GM12873 (cell line): ENCODE measurements at regions not wholly inside any gene's neighbourhood (a gene's known extent, or its start where the extent isn't known, plus 50 kb on each side); places are given as distances from the start of the nearest gene placed in this dataset.

Experiments used
- TF ChIP-seq, protein P1 (sequence below): IDR thresholded peaks from 2 replicates; pipeline ENCODE4 v1.5.1; 2012; ENCODE audit warnings: low read depth, mild to moderate bottlenecking, moderate library complexity, low read length, control low read depth; ENCODE audit not compliant: insufficient read depth; ENCODE audit errors: missing control alignments

DNA sequence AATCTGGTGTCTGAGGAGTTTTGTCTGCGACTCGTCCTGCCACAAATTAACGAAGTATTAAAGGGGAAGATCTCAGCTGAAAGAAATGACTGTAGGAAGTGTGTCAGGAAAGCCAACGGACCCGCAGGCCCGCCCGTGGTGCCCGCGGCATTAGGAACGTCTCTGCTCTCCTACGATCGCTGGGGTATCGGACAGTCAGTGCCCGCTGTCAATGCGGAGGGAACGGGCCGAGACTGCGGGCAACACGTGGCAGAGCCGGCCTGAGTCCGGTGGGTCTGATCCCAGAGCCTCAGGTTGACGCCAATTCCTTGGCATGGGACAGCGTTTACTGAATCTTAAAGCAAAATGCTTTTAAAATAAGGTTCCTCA, 128.7 kb downstream of the KBTBD2 start:
- TF ChIP-seq, protein P1, sequence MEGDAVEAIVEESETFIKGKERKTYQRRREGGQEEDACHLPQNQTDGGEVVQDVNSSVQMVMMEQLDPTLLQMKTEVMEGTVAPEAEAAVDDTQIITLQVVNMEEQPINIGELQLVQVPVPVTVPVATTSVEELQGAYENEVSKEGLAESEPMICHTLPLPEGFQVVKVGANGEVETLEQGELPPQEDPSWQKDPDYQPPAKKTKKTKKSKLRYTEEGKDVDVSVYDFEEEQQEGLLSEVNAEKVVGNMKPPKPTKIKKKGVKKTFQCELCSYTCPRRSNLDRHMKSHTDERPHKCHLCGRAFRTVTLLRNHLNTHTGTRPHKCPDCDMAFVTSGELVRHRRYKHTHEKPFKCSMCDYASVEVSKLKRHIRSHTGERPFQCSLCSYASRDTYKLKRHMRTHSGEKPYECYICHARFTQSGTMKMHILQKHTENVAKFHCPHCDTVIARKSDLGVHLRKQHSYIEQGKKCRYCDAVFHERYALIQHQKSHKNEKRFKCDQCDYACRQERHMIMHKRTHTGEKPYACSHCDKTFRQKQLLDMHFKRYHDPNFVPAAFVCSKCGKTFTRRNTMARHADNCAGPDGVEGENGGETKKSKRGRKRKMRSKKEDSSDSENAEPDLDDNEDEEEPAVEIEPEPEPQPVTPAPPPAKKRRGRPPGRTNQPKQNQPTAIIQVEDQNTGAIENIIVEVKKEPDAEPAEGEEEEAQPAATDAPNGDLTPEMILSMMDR = no peak

DNA sequence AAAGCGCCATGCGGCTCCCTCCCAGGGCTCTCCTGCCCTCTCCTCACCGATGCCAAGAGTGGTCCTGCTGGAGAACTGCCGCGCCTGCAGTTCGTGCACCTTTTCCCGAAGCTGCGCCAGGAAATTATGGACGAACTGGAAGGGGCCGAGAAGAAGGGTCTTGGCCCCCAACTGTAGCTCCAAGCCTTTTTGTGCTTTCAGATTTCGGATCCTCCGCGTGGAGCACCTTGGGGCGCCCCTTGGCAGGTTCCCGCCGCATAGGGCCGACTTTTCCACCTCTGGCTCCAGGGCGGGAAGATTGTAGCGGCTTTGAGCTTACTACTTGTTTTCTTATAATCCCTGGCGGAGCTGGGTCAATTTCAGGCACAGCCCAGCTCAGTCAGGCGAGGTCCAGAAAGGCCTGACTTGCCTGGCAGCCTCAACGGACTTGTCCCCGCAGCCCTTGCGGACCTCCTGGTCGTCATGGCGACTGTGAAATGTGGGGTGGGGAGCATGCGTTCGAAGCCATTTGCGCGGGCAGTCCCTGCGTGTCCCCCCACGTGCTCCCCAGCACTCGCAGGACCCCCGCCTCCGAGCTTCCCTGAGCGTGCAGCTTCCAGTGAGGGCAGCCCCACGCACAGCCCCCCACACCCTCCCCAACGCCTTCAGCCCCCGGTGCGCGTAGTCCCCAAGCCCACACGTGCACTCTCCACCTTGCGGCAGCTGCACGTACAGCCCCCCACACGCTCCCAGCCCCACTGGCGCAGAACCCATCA, 129.9 kb downstream of the KBTBD2 start:
- TF ChIP-seq, protein P1 = no peak

DNA sequence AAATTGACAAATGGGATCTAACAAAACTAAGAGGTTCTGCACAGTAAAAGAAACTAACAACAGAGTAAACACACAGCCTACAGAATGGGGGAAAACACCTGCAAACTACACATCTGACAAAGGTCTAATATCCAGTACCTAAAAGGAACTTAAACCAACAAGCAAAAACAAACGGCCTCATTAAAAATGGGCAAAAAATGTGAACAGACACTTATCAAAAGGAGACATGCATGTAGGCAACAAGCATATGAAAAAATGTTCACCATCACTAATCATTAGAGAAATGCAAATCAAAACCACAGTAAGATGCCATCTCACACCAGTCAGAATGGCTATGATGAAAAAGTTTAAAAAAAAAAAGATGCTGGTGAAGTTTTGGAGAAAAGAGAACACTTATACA, 197.4 kb downstream of the KBTBD2 start:
- TF ChIP-seq, protein P1 = no peak

DNA sequence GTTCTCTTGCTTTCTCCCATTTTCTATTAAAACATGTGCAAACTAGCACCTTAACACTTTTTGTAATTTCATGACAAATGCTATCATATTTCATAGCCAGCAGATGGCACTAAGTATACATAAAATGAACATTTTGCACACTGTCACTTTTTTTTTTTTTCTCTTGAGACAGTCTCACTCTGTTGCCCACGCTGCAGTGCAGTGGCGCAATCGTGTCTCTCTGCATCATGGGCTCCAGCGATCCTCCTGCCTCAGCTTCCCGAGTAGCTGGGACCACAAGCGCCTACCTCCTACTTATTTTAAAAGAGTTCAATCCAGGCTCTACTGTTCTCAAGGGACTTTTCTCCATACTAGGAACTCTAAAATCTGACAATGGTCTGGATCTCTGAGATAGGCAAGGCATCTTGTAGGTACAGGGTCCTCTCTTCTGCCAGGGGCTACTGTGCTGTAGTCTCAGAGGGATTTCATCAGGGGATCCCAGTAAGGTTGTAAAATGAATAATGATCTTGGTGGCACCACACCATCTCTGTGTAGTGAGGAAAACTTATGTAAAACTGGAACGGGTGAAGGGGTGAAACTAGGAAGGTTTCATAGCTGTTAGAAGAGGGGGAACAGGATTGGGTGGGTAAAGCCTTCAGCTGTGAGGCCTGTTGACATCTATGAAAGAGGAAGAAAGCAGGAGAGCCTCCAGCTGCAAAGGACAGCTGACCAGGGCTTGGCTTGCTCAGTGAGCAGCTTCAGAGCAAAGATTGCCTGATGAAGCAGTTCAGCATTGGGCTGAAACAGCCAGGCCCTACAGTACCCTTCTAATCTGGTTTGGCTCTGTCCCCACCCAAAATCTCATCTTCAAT, 196.9 kb downstream of the AVL9 start:
- TF ChIP-seq, protein P1 = peak; percentile 26

DNA sequence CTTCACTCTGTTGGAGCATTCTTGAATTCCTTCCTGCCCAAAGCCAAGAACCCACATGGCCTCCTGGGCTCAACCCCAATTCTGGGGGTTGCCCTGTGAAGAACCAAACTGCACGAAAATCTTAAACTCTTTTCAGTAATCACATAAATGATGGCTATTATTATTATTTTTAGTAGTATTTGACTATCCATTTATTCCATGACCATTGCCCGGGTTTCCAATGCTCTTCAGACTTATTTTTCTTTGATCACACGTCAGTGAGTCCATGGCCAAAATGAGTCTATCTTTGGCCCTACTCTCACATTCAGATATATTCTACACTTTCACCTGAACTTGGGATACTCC, 185.9 kb downstream of the AVL9 start:
- TF ChIP-seq, protein P1 = no peak

DNA sequence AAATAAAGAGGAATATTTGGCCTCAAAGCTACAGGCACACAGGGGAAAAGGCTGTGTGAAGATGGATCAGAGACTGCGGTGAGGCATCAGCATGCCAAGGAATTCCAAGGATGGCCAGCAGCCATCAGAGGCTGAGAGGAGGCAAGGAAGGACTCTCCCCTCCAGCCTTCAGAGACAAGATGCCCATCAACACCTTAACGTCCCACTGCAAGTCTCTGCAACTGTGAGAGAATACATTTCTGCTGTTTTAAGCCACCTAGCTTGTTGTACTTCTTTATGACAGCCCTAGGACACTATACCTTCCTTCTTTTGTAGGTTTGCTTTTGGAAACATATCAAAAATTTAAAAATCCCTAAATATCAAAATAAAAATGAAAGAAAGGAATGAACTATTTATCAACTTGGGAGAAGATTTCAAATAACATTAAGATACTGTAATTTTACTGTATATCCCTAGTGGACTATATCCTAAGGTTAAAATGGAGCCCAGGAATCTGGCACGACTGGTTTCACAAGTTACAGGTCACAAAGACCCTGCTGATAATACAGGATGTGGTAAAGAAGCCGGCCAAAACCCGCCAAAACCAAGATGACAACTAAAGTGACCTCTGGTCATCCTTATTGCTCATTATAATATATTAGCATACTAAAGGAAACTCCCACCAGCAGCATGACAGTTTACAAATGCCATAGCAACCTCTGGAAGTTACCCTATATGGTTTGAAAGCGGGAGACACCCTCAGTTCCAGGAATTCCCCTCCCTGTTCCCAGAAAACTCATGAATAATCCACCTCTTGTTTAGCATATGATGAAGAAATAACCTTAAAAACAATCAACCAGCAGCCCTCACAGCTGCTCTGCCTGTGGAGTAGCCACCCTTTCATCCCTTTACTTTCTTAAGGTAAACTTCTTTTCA, 185.2 kb downstream of the AVL9 start:
- TF ChIP-seq, protein P1 = no peak
